H1 (cell line): ENCODE measurements at regions not wholly inside any gene's neighbourhood (a gene's known extent, or its start where the extent isn't known, plus 50 kb on each side); places are given as distances from the start of the nearest gene placed in this dataset.

Experiments used
- CTCF ChIA-PET: fragments of 300-600 bp; sonication (Branson Sonifier 250); formaldehyde crosslinking; loops from one replicate; lab custom pipeline; 2021; ENCODE audit not compliant: partially characterized antibody; lab: Charles Lee
- POLR2A ChIA-PET: fragments of 300-600 bp; sonication (Branson Sonifier 250); formaldehyde crosslinking; loops from one replicate; lab custom pipeline; 2021; ENCODE audit warnings: inconsistent platforms; ENCODE audit not compliant: partially characterized antibody; lab: Charles Lee
- DNase-seq, 2 experiments: peaks; one replicate each; pipeline versions ENCODE4 v3.0.0 to v3.0.0-alpha.2; 2010 to 2022; ENCODE audit warnings: low spot score in 2 of 2, low read depth in 1 of 2, mixed read lengths in 1 of 2
- FAIRE-seq: peaks from 2 replicates; lab custom pipeline; 2011; peaks lifted over from hg19 to GRCh38; lab: Jason Lieb, UNC
- H2AFZ ChIP-seq: 2 replicates; pipeline ENCODE4 v1.8.1; 2012; ENCODE audit warnings: low read length, inconsistent platforms
- H2AK5ac ChIP-seq: 2 replicates; pipeline ENCODE4 v1.6.1; 2013; ENCODE audit warnings: low read depth, low read length
- H2BK120ac ChIP-seq: replicated peaks from 2 replicates; pipeline ENCODE3; 2013; ENCODE audit warnings: low read depth, low read length, inconsistent platforms
- H2BK12ac ChIP-seq: 2 replicates; pipeline ENCODE4 v1.6.1; 2013; ENCODE audit warnings: low read depth, low read length
- H2BK15ac ChIP-seq: 2 replicates; pipeline ENCODE4 v1.6.1; 2013; ENCODE audit warnings: low read length
- H2BK20ac ChIP-seq: 2 replicates; pipeline ENCODE4 v1.6.1; 2013; ENCODE audit warnings: low read length
- H2BK5ac ChIP-seq: 2 replicates; pipeline ENCODE4 v1.6.1; 2013; ENCODE audit warnings: low read depth, low read length
- H3K14ac ChIP-seq: 2 replicates; pipeline ENCODE4 v1.6.1; 2013; ENCODE audit warnings: inconsistent platforms; ENCODE audit not compliant: insufficient read length
- H3K18ac ChIP-seq: 2 replicates; pipeline ENCODE4 v1.6.1; 2013; ENCODE audit warnings: low read length; ENCODE audit errors: extremely low read depth
- H3K23ac ChIP-seq: 2 replicates; pipeline ENCODE4 v1.6.1; 2013; ENCODE audit warnings: inconsistent platforms; ENCODE audit not compliant: insufficient read length
- H3K23me2 ChIP-seq: 2 replicates; pipeline ENCODE4 v1.6.1; 2013; ENCODE audit warnings: low read depth, low read length
- H3K27ac ChIP-seq: 2 replicates; pipeline ENCODE4 v1.6.1; 2011; ENCODE audit warnings: low read depth, low read length, inconsistent platforms
- H3K27me3 ChIP-seq, 4 experiments: replicated peaks in 1 of 4; 1 replicate in 1 of 4; 2 replicates in 3 of 4; pipeline versions ENCODE4 v1.6.1 to v1.8.1; 2011 to 2013; ENCODE audit warnings: low read length in 3 of 4, mild to moderate bottlenecking in 3 of 4, inconsistent platforms in 2 of 4, mixed read lengths in 2 of 4, moderate library complexity in 1 of 4; ENCODE audit not compliant: control insufficient read depth in 3 of 4, insufficient read depth in 3 of 4; ENCODE audit errors: extremely low read depth in 1 of 4
- H3K36me3 ChIP-seq, 4 experiments: 2 replicates each; pipeline versions ENCODE4 v1.6.1 to v1.8.1; 2011 to 2013; ENCODE audit warnings: mild to moderate bottlenecking in 4 of 4, low read length in 3 of 4, moderate library complexity in 2 of 4, control low read depth in 1 of 4, inconsistent platforms in 1 of 4; ENCODE audit not compliant: insufficient read depth in 4 of 4, control insufficient read depth in 2 of 4
- H3K4ac ChIP-seq: replicated peaks from 2 replicates; pipeline ENCODE3; 2013; ENCODE audit warnings: low read length, low read depth, mixed read lengths, inconsistent platforms; ENCODE audit not compliant: insufficient read length
- H3K4me1 ChIP-seq, 4 experiments: replicated peaks in 1 of 4; 1 replicate in 1 of 4; 2 replicates in 3 of 4; pipeline versions ENCODE4 v1.6.1 to v1.8.1; 2011 to 2013; ENCODE audit warnings: low read length in 3 of 4, inconsistent platforms in 2 of 4, mixed read lengths in 1 of 4; ENCODE audit not compliant: insufficient read depth in 4 of 4, control insufficient read depth in 3 of 4
- H3K4me2 ChIP-seq, 2 experiments: 2 replicates each; pipeline versions ENCODE4 v1.6.1 to v1.8.1; 2011 to 2013; ENCODE audit warnings: low read depth in 2 of 2, low read length in 2 of 2, control low read depth in 1 of 2, inconsistent platforms in 1 of 2, mild to moderate bottlenecking in 1 of 2; ENCODE audit not compliant: insufficient read depth in 1 of 2
- H3K4me3 ChIP-seq, 4 experiments: fragments of 200-600, 300-600 bp in 1 of 4; sonication (generic), shearing (Covaris generic), sonication (Bioruptor Twin) in 1 of 4; 2 replicates each; pipeline versions ENCODE4 v1.5.1 to v1.8.1; 2011 to 2016; ENCODE audit warnings: low read length in 4 of 4, low read depth in 3 of 4, control low read depth in 2 of 4, inconsistent platforms in 2 of 4, mild to moderate bottlenecking in 2 of 4, mixed read lengths in 1 of 4, moderate library complexity in 1 of 4; ENCODE audit not compliant: insufficient read depth in 2 of 4; ENCODE audit errors: extremely low read depth in 1 of 4
- H3K56ac ChIP-seq: replicated peaks from 2 replicates; pipeline ENCODE3; 2013; ENCODE audit warnings: low read depth, mild to moderate bottlenecking, mixed read lengths, low read length, inconsistent platforms; ENCODE audit not compliant: insufficient read length
- H3K79me1 ChIP-seq: 2 replicates; pipeline ENCODE4 v1.6.1; 2013; ENCODE audit warnings: low read depth, low read length, control low read depth
- H3K79me2 ChIP-seq, 2 experiments: 2 replicates each; pipeline versions ENCODE4 v1.6.1 to v1.8.1; 2012 to 2013; ENCODE audit warnings: low read length in 2 of 2, mild to moderate bottlenecking in 2 of 2, inconsistent platforms in 1 of 2; ENCODE audit not compliant: insufficient read depth in 2 of 2, control insufficient read depth in 1 of 2
- H3K9ac ChIP-seq, 4 experiments: replicated peaks in 1 of 4; 1 replicate in 1 of 4; 2 replicates in 3 of 4; pipeline versions ENCODE4 v1.6.1 to v1.8.1; 2011 to 2013; ENCODE audit warnings: low read depth in 3 of 4, low read length in 3 of 4, control low read depth in 2 of 4, mild to moderate bottlenecking in 2 of 4, moderate library complexity in 2 of 4, inconsistent platforms in 1 of 4; ENCODE audit errors: extremely low read depth in 1 of 4
- H3K9me3 ChIP-seq, 2 experiments: 2 replicates each; pipeline versions ENCODE4 v1.6.1 to v1.8.1; 2012 to 2013; ENCODE audit warnings: mild to moderate bottlenecking in 2 of 2, moderate library complexity in 2 of 2, control low read depth in 1 of 2, inconsistent platforms in 1 of 2, low read depth in 1 of 2, low read length in 1 of 2, mixed read lengths in 1 of 2; ENCODE audit not compliant: insufficient read depth in 2 of 2
- H4K20me1 ChIP-seq, 2 experiments: replicated peaks in 1 of 2; 2 replicates each; pipeline versions ENCODE3 to v1.8.1; 2011 to 2013; ENCODE audit warnings: inconsistent platforms in 2 of 2, low read length in 2 of 2, mild to moderate bottlenecking in 1 of 2; ENCODE audit not compliant: insufficient read depth in 2 of 2, control insufficient read depth in 1 of 2
- H4K5ac ChIP-seq: 2 replicates; pipeline ENCODE4 v1.6.1; 2013; ENCODE audit warnings: low read length, low read depth, mixed read lengths, inconsistent platforms; ENCODE audit not compliant: insufficient read length
- H4K8ac ChIP-seq: 2 replicates; pipeline ENCODE4 v1.8.0; 2013; ENCODE audit warnings: mild to moderate bottlenecking, moderate library complexity, low read length, inconsistent platforms; ENCODE audit not compliant: insufficient read depth; ENCODE audit errors: extremely low read depth
- H4K91ac ChIP-seq: replicated peaks from 2 replicates; pipeline ENCODE3; 2013; ENCODE audit warnings: low read length, mixed read lengths, inconsistent platforms; ENCODE audit not compliant: insufficient read length
- CHD1 ChIP-seq: IDR thresholded peaks from 2 replicates; pipeline ENCODE4 v1.6.1; 2012; ENCODE audit warnings: low read depth, low read length, improper control_type of control experiment
- CHD2 ChIP-seq: IDR thresholded peaks from 2 replicates; pipeline ENCODE4 v1.6.1; 2012; ENCODE audit warnings: low read length, improper control_type of control experiment
- EZH2 ChIP-seq: fragments of 200-600 bp; sonication (generic); IDR thresholded peaks from 2 replicates; pipeline ENCODE4 v1.7.1; 2012; ENCODE audit warnings: low read depth, mild to moderate bottlenecking, moderate library complexity, low read length, inconsistent platforms; ENCODE audit not compliant: severe bottlenecking
- POLR2A ChIP-seq, 2 experiments: IDR thresholded peaks; 1 replicate in 1 of 2; 2 replicates in 1 of 2; pipeline ENCODE4 v1.6.1; 2011; ENCODE audit warnings: low read depth in 2 of 2, low read length in 2 of 2, mild to moderate bottlenecking in 2 of 2; ENCODE audit errors: control extremely low read depth in 1 of 2
- POLR2AphosphoS5 ChIP-seq: IDR thresholded peaks from 2 replicates; pipeline ENCODE4 v1.6.1; 2011; ENCODE audit warnings: low read depth, low read length
- RAD21 ChIP-seq, 2 experiments: IDR thresholded peaks in 1 of 2; conservative IDR thresholded peaks in 1 of 2; 2 replicates each; pipeline ENCODE4 v1.6.1; 2011; ENCODE audit warnings: low read depth in 2 of 2, low read length in 2 of 2, improper control_type of control experiment in 1 of 2, inconsistent platforms in 1 of 2, mild to moderate bottlenecking in 1 of 2, moderate library complexity in 1 of 2
- RXRA ChIP-seq: IDR thresholded peaks from 2 replicates; pipeline ENCODE4 v1.6.1; 2011; ENCODE audit warnings: low read depth, mild to moderate bottlenecking, low read length, moderate library complexity; ENCODE audit not compliant: insufficient read depth
- SIN3A ChIP-seq, 2 experiments: IDR thresholded peaks in 1 of 2; conservative IDR thresholded peaks in 1 of 2; 2 replicates each; pipeline ENCODE4 v1.6.1; 2011 to 2012; ENCODE audit warnings: low read length in 2 of 2, improper control_type of control experiment in 1 of 2, low read depth in 1 of 2, mild to moderate bottlenecking in 1 of 2
- SP2 ChIP-seq: IDR thresholded peaks from 2 replicates; pipeline ENCODE4 v1.6.1; 2012; ENCODE audit warnings: mild to moderate bottlenecking, low read length, inconsistent platforms
- TAF1 ChIP-seq: IDR thresholded peaks from 2 replicates; pipeline ENCODE4 v1.6.1; 2011; ENCODE audit warnings: mild to moderate bottlenecking, low read depth, low read length
- TAF7 ChIP-seq: optimal IDR thresholded peaks from 2 replicates; pipeline ENCODE3; 2011; ENCODE audit warnings: low read depth, mild to moderate bottlenecking, inconsistent platforms, low read length, moderate library complexity, borderline replicate concordance
- TCF12 ChIP-seq: IDR thresholded peaks from 2 replicates; pipeline ENCODE4 v1.6.1; 2011; ENCODE audit warnings: low read depth, mild to moderate bottlenecking, low read length
- USF2 ChIP-seq: IDR thresholded peaks from 2 replicates; pipeline ENCODE4 v1.6.1; 2011; ENCODE audit warnings: low read length, improper control_type of control experiment
- WGBS, 2 experiments: shearing (Covaris generic) in 1 of 2; methylation state at CpG; one replicate each; pipeline versions ENCODE4 v1.1.6 to v1.1.7; 2013 to 2015; ENCODE audit warnings: low lambda C conversion rate in 2 of 2, mixed read lengths in 2 of 2, inconsistent platforms in 1 of 2, low coverage in 1 of 2, missing lambda C conversion rate in 1 of 2; ENCODE audit not compliant: insufficient replicate concordance in 2 of 2, insufficient coverage in 1 of 2, insufficient read length in 1 of 2; ENCODE audit errors: extremely low coverage in 1 of 2, missing lambda C conversion rate in 1 of 2; 5-methylcytosine and 5-hydroxymethylcytosine counted together

GRCh38 chr7:63029207-63029522 lies 969.5 kb upstream of the ZNF722 start:
- Histone ChIP-seq H3K4me1 (no peaks in the 10 kb centered on the region), H3K9me3 (peaks cover 47 to 89% of the 10 kb centered on the region in 2 experiments), H3K23me2 (no peaks in the 10 kb centered on the region), H4K8ac (no peak overlapping the region), H2BK20ac (no peak overlapping the region), H2BK12ac (no peak overlapping the region), H2BK15ac (no peak overlapping the region), H3K56ac (no peak overlapping the region), H3K27ac (no peak overlapping the region), H4K91ac (no peak overlapping the region), H4K5ac (no peak overlapping the region), H3K36me3 (no peaks in the 10 kb centered on the region), H3K4me3 (no peak overlapping the region), H4K20me1 (no peaks in the 10 kb centered on the region), H3K79me1 (no peaks in the 10 kb centered on the region), H3K9ac (no peak overlapping the region), H2AFZ (no peak overlapping the region), H3K18ac (no peak overlapping the region), H3K23ac (no peak overlapping the region), H3K14ac (no peak overlapping the region), H3K79me2 (no peaks in the 10 kb centered on the region), H3K4ac (no peak overlapping the region), H3K4me2 (no peak overlapping the region), H2AK5ac (no peak overlapping the region), H2BK5ac (no peak overlapping the region), H2BK120ac (no peak overlapping the region), H3K27me3 (no peaks in the 10 kb centered on the region)
- WGBS, 2 experiments, result 58% methylated on average over 2 of the region's 3 CpGs; no CpG with 5 or more reads in 1 of the 2 experiments
- ChIA-PET POLR2A (no interaction called here), CTCF (interaction anchor here (0.6 kb wide), 1 partner anchor 13 kb away, joined by 3 read pairs; no protein-coding TSS in a partner anchor)
- no peak for FAIRE-seq
- no peak for DNase-seq
- no peak for TF ChIP-seq USF2
- no peak for TF ChIP-seq CHD1
- TF ChIP-seq EZH2, result no peak
- TF ChIP-seq CHD2, result no peak
- no peak for TF ChIP-seq TAF7
- no peak for TF ChIP-seq RXRA
- no peak for TF ChIP-seq SP2
- no peak for TF ChIP-seq RAD21 (IDR thresholded peaks at IDR 0.05 in 1 of 2, conservative IDR thresholded peaks at IDR 0.05 in 1 of 2; ENCODE audit: low read depth in 2 of 2, low read length in 2 of 2)
- no peak for TF ChIP-seq TAF1
- no peak for TF ChIP-seq POLR2A (IDR thresholded peaks at IDR 0.05; ENCODE audit: control extremely low read depth in 1 of 2, low read depth in 2 of 2, low read length in 2 of 2)
- TF ChIP-seq POLR2AphosphoS5, result no peak
- no peak for TF ChIP-seq TCF12
- TF ChIP-seq SIN3A (conservative IDR thresholded peaks at IDR 0.05 in 1 of 2, IDR thresholded peaks at IDR 0.05 in 1 of 2; ENCODE audit: low read depth in 1 of 2, low read length in 2 of 2), result no peak
